Fibroblast of skin of abdomen (primary cell): ENCODE measurements at regions not wholly inside any gene's neighbourhood (a gene's known extent, or its start where the extent isn't known, plus 50 kb on each side); places are given as distances from the start of the nearest gene placed in this dataset.
"Not testable (repeated sequence)": the region's sequence is repeated elsewhere in the genome, so short reads cannot be mapped to it uniquely, and the experiment has no call there.

ENCODE experiments used
- DNase-seq: peaks from one replicate; pipeline ENCODE4 v3.0.0-alpha.2; 2013

DNA sequence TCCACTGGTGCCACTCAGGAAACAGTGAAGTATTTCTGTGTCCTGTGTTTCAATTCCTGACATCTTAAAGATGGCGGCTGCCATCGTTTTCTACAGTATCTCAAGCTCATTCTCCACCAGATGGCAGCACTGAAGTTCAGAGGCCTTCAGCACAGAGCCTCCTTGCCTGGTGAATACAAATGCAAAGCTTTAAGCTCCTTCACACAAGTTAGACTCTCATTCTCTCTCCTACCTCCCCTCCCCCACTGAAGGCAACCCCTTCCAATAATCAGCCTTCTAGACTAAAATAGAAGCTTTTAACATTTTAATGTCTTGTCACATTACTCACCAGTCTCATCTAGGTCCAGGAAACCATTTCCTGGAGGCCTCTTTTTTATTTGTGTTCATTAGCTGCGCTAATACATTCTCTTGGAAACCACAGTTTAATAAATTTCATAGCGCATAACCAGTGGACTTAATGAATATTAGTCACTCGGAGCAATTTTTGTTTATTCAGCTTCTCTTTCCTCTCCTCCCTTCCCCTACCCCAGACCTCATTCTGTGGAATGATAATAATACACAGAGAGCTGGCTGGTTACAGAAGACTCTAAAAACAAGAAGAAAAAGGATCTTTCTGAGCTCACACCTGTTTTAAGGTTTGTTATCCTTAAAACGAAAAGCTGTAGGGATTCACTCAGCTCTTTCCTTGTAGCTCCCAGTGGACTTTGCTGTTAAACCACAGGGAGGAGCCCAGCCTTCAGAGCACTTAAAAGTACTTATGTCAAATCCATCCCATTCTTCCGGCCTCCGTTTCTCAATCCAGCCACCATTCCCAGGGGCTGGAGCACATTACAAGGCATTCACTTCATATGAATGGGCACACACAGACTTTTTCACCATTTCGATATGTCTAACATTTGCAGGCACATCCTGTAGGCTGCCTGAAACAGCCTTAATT, 384.9 kb downstream of the HLX start:
- peak; percentile 92 for DNase-seq

DNA sequence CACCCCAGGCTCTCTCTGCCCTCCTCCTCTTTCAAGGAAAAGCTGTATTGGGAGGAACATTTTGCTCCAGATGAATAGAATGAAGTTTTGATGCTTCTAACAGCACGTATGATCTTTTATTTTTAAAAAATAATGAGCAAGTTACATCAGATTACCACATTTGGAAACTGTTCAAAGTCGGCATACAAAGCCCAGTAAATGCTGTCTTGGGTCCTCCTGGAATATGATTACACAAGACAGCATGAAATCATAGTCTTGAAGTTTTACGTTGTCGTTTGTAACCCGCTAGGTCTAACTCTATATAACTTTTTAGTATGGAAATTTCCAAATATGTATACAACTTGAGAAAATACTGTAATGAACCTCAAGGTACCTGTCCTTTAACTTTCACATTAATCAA, 385.6 kb downstream of the HLX start:
- DNase-seq: peak; percentile 21

DNA sequence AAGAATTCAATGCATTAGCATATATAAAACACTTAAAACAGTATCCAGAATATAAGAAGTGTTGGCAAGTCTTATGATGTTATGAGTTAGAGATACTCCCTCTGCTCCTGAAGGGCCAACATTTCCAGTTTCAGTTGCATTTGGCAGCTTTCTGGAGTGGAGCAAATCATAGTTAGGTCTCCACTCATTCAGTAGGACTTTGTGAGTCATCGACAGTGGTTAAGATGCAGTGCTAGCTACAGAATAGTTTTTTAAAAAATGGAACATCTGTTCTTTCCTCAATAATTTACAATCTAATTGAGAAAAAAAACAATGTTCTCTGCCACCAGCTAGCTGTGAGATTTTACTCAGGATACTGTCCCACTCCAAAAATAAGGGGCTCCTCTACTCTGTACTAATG, 389.1 kb downstream of the HLX start:
- DNase-seq: peak; percentile 92

DNA sequence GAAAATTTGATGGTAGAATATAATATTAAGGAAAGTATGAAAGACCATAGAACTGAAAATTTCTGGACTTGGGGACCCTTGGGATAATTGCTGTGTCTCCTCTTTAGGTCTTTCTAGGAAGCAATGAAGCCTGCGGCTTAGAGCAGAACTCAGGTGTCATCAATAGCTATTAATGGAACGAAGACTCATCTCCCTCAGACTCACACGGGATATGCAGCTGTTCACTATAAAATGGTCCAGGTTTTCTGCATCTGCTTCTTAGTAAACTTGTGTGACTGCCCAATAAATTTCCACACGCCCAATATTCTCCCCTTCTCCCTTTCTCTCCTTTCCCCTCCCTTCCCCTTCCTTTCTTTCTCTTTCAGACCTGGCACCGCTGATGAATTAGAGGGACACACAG, 392.5 kb downstream of the HLX start:
- DNase-seq: no peak

DNA sequence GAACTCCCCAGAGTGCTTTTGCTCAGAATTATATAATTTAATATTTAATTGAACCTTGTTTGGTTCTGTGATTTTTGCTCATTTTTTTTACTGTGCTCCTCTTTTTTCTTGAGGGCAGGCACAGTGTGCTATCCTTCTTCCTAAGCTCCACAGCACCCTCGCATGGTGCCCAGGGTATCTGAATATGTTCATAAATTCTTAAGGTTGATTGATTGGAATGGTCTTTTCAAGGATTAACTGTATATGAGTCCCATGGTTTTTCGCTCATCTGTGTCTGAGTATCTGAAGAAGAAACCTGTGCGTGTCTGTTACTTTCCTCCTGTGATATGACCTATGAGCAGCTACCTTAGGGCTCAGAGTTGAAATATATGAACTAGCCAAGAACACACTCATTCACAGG, 393.7 kb downstream of the HLX start:
- DNase-seq: no peak

DNA sequence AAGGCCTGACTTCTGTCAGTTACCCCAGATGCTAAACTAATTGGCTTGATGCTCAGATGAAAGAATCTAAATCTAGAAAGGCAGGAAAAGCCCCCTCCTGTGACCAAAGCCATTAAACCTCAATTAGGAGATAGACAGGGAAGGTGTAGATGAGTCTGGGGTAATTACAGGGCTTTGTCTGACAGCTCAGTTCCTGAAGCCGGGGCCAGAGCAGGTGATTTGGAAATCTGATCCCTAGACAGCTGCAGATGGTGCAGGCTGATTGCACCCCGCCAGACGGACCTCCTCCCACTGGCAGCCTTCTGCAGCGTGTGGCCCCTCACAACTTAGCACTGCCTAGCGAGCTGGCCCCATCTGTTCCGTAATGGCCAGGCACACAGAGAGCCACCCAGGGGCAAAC, 395.1 kb downstream of the HLX start:
- no peak for DNase-seq

DNA sequence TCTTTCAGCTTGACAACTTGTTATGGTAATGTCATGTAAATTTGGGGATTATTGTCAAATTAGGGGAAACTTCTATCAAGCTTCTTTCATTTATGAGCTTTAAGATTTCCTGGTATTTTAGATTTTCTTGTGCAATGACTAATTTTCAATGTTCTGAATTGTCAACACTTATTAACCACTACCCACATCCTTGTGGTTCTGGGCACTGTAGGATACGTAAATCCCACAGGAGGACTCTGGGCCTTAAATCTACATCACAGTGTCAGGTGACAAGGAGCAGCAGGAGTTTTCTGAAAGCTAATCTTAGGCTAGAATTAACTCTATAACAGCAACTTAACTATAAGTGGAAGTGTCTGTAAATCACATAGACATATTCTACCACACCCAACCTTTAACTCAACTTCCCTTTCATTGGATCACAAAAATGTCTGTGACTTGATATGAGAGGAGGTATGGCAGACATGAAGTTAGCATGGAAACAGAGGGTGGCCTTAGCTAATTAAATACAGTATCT, 397.7 kb downstream of the HLX start:
- peak; percentile 46 for DNase-seq

DNA sequence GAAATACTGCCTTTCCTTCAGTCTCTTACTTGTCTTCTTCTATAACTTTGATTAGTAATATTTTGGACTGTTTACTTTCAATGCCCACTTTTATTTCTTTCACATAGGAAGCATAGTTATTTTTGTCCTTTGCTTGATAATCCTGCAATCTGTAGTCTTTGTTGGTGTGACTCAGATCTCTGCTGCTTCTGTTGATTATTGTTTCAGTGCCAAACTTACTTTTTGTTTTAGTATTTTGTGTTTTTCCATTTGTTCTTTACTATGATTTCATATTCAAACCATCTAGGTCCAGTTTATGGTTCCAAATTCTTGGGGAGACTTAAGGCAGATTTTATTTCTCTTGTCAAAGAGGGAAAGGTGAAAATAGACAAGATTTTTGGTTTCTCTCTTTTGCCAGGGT, 399.9 kb downstream of the HLX start:
- no peak for DNase-seq

DNA sequence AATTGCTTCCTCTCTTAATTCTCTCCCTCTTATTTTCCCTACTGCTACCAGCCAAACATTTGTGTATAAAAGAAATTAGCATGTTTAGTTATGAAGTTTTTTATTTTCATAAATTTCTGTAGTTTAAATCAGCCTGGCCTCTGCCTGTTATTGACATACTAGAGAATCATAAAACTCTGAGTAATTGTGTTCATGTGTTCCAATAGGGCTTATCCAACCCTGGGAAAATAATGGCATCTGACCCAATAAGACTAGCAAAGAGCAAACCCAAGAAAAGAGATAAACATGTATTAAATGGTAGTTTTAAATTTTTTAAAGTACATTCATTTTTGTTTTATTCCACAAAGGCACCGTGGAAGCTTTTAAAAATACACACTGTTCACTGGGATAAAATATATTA, 404.3 kb downstream of the HLX start:
- no peak for DNase-seq

DNA sequence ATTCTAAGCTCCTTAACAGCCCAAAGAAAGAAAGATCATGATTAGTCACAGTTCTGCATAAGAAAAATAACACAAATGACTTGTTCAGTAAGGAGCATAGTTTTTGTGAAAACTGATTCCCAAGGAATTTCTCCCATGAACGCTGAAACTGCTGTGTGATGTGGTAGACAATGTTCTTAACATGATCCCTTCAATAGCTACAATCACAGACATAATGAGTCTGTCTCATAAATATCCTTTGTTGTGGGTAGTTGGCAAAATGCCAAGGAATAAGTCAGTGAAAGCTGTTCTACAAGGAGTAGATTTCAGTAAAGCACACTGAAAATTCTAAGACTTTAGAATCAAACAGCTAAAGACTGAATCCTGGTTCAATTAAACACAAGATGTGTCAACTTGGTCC, 404.8 kb downstream of the HLX start:
- peak; percentile 95 for DNase-seq

DNA sequence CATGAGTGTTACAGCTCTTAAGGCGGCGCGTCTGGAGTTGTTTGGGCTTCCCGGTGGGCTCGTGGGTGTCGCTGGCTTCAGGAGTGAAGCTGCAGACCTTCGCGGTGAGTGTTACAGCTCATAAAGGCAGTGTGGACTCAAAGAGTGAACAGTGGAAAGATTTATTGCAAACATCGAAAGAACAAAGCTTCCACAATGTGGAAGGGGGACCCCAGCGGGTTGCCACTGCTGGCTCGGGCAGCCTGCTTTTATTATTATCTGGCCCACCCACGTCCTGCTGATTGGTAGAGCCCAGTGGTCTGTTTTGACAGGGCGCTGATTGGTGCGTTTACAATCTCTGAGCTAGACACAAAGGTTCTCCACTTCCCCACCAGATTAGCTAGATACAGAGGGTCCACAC, 405.7 kb downstream of the HLX start:
- not testable (repeated sequence) for DNase-seq

DNA sequence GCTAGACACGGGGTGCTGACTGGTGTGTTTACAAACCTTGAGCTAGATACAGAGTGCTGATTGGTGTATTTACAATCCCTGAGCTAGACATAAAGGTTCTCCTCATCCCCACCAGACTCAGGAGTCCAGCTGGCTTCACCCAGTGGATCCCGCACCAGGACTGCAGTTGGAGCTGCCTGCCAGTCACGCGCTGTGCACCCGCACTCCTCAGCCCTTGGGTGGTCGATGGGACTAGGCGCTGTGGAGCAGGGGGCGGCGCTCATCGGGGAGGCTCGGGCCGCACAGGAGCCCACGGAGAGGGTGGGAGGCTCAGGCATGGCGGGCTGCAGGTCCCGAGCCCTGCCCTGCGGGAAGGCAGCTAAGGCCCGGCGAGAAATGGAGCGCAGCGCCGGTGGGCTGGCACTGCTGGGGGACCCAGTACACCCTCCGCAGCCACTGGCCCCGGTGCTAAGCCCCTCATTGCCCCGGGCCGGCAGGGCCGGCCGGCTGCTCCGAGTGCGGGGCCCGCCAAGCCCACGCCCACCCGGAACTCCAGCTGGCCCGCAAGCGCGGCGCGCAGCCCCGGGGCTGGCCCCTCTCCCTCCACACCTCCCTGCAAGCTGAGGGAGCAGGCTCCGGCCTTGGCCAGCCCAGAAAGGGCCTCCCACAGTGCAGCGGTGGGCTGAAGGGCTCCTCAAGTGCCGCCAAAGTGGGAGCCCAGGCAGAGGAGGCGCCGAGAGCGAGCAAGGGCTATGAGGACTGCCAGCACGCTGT, 406.4 kb downstream of the HLX start:
- DNase-seq: not testable (repeated sequence)

DNA sequence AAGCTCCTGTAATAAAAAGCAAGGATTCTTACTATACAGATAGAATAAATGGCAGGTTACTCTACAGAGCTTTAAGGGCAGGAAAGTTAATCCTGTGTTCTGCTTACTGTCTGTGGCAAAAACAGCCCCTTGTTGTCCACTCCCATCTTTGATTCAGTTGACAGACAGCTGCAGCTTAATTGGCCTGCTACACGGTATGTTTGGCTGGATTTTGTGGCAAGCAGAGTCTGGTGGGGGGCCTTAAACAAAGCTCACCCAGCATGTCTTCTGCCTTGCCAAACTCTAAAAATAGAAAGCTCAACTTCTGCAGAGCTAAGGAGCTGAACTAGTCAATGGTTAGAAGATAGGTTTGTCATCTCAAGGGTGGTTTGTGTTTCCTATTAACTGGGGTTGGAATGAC, 407.2 kb downstream of the HLX start:
- no peak for DNase-seq

DNA sequence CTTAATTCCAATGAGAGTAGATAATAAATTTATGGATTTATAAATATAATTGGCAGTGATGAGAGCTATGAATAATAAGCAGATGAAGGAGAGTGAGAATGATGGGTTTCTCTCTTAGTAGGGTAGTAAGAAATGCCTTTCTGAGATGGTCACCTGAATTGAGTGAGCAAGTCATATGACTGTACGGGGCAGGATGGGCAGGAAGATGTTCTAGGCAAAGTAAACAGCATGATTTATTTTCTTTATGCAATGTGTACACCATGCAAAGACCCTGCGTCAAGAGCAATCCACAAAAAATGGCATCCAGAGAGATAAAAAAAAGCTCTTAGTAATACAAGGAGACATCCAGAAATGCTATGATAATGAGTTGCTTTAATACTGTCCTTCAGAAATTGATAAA, 409.9 kb downstream of the HLX start:
- DNase-seq: no peak

DNA sequence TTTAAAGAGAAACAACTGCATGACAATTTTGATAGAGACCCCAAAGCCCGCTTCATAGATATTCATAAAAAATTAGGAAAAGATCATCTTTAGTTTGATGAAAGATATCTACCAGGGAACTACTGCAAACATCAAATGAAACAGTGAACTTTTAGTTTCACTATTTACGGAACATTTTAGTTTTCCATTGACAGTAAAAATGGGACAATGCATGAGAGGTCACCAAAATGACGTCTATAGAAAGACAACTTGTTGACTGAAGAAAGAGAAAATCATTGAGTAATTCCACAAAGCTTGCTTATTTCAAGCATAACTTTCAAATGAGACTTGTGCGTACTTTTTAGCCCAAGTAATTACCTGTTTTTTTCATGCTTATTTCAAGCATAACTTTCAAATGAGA, 411.4 kb downstream of the HLX start:
- DNase-seq: no peak

DNA sequence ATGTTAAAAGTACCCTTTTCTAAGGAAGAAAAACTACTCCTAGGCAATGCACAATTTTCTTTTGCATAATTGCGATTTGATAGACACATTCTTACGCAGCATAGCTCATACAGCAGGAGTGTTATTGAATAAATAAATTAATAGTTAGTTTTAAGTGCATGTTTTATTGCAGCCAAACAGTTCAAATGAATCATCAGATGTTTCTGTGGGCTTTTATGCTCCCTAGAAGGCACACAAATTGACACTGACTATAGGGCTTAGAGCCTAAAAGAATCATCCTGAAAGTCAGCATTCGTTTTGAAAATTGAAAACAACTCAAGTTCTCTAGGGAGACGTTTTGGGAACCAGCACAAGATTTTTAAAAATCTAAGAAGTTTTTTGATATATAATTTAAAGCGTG, 411.9 kb downstream of the HLX start:
- DNase-seq: no peak

DNA sequence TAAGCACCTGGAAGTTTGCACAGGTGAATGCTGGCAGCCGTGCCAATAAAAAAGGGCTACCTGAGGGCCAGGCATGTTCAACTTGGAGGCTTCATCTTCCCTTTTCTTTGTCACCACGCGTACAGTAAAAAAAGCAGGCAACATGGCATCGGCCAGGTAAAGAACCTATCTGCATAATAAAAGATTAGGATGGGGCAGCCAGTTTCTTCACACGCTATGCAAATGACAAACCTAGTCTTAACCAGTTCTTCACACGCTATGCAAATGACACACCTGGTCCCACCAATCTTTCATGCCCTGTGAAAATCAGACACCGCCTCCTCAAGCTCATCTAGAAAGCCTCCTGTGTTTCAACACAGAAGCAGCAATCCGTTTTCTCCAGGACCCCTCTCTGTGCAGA, 413.4 kb downstream of the HLX start:
- no peak for DNase-seq

DNA sequence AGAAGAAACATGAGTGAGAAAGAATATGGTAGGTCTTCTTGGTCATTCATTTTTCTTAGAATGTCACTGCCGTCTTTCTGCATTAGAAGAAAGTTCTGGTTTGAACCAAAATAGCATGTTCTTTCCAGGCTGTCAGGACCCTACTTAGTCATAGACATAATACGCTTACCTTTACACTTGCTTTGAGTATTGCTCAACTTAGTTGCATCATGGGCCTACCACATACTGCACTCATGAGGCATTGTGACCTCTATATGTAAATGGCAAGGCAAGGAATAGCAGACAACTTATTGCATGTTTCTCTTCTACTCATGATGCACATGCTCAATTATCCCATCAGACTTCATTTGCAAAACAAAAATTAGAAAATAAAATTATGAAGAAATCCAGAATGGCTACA, 415.0 kb downstream of the HLX start:
- peak; percentile 31 for DNase-seq

DNA sequence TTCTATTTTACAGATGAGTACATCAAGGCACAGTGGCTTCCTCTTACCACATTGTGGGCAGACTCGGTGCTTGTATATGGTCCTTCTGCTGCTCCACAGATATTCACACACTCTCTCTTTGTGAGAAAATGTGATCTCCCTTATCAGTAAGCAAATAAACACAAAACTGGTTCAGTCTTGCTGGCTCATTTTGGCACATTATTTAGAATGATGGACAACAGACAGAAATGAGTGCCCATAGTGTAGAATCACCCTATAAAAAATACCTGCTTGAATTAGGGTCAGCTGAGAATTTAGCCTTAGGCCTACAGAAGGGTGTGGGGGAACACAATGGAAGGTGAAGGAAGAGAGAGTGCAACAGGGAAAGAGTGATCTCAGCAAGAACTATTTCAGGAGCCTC, 423.1 kb downstream of the HLX start:
- no peak for DNase-seq

DNA sequence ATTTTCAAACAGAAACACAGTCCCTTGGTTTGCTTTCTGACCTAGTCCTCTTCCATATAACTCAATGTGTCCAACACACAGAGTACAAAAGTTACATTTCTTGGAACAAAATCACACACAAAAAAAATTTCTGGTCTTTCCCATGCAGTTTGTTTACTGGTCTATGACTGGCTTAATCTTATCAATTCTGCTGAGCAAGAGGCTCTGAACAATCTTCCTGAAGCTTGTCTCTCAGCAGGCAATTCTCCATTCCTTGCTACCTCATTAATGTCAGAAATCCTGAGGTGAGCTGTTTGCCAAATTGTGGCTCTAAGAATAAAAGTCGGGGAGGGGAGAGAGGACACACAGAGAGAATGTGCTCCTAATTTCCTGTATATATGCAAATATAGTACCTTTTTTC, 423.6 kb downstream of the HLX start:
- DNase-seq: no peak

DNA sequence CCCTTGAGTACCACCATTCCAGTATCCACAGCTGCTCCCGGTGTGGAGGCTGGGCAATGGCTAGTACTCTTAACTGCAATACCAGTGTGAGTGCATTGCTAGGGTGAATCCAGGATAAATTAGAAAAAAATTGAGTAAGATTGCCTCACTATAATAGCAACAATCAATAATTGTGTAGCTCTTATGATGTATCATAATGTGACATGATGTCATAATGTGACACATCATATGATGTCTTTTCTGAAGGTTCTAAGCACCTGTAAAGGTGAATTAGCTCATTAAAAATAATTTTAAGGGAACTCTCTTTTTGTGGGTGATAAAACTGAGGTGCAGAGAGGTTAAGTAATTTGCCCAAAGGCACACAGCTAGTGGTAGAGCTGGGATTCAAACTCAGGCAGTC, 424.4 kb downstream of the HLX start:
- no peak for DNase-seq

DNA sequence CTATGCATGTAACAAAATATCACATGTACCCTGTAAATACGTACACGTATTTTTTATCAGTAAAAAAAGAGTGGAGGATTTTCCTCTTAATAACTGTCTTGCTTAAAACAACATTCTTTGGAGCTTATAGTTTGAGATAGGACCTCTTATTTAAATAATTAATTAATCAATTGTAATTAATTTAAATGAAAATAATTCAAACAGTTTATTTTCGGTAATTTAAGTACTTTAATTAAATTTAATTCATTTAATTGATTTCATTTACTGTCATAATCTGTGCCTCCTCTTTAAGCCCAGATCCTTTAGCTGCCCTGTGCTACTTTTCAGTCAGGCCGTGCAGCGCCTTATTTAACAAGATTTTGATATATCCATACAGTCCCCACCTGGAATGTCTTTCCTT, 427.0 kb downstream of the HLX start:
- no peak for DNase-seq

DNA sequence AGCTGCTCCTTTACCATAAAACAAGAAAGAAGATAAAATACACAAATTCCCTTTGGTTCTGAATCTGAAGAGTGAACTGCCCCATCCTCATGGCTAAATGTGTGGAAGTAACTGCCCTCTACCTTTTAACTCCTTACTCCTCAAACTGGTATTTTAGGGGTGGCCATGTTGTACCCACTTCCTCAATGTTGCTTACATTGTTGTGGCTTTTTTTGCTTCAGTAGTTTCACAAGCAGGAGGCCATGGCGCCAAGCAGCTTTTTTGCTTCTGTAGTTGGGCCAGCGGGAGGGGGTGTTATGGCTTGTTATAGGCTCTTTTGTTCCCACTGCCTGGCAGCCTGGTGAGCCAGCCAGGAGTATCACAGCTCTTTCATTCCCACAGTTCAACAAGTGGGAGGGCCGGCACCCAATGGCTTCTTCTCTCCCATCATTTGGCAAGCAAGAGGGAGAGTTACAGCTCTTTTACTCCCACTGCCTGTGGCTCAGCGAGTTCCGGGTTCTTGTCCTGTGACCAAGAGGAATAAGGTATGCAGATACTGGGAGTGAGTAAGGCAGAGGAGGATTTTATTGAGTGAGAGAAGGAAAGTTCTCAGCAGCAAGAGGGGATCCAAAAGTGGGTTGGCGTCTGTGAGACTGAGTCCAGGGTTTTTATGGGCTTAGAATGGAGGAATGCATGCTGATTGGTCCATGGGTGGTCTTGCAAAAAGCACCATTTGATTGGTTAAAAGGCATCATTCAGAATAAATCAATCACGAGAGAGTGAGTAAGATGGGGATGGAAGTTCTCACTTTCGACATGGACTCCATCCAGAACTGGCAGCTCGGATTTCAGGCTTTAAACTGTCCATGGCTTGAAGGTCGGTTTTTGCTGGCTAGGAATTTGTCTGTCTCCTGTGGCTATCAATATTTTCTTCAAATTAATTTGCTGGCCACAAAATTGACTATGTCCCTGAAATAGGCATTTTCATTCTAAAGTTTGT, 429.6 kb downstream of the HLX start:
- DNase-seq: no peak
